NCI-H1417 treated with DMSO at 0.1 percent for 48 hours (cell line): ENCODE measurements at regions not wholly inside any gene's neighbourhood (a gene's known extent, or its start where the extent isn't known, plus 50 kb on each side); places are given as distances from the start of the nearest gene placed in this dataset.

Experiments used
- DNase-seq: peaks from one replicate; lab custom pipeline; 2025; lab: John Stamatoyannopoulos, UW

GRCh38 chr4:3704669-3705068 lies 61.5 kb upstream of the ADRA2C start:
- no peak for DNase-seq

- no peak for DNase-seq
These were observed 62.3 kb upstream of the ADRA2C start for GRCh38 chr4:3703677-3704521.

GRCh38 chr4:3703343-3703676 lies 62.9 kb upstream of the ADRA2C start:
- DNase-seq, result no peak

- no peak for DNase-seq
These were observed 63.5 kb upstream of the ADRA2C start for GRCh38 chr4:3702561-3703221.

GRCh38 chr4:3701736-3702560 lies 64.2 kb upstream of the ADRA2C start:
- DNase-seq, result peak; percentile 5

GRCh38 chr4:3701271-3701734 lies 64.9 kb upstream of the ADRA2C start:
- DNase-seq, result no peak

GRCh38 chr4:3700736-3701135 lies 65.4 kb upstream of the ADRA2C start:
- no peak for DNase-seq

- no peak for DNase-seq
These were observed 66.0 kb upstream of the ADRA2C start for GRCh38 chr4:3700223-3700622.

GRCh38 chr4:3699678-3700077 lies 66.5 kb upstream of the ADRA2C start:
- no peak for DNase-seq

GRCh38 chr4:3699261-3699660 lies 66.9 kb upstream of the ADRA2C start:
- DNase-seq, result no peak

- no peak for DNase-seq
These were observed 69.2 kb upstream of the ADRA2C start for GRCh38 chr4:3697033-3697432.

- no peak for DNase-seq
These were observed 75.5 kb upstream of the ADRA2C start for GRCh38 chr4:3690551-3691152.

- no peak for DNase-seq
These were observed 76.3 kb upstream of the ADRA2C start for GRCh38 chr4:3689576-3690550.

GRCh38 chr4:3689006-3689405 lies 77.2 kb upstream of the ADRA2C start:
- DNase-seq, result no peak

- DNase-seq, result no peak
These were observed 77.9 kb upstream of the ADRA2C start for GRCh38 chr4:3688018-3688998.

- DNase-seq, result no peak
These were observed 78.6 kb upstream of the ADRA2C start for GRCh38 chr4:3687538-3687937.

- DNase-seq, result no peak
These were observed 79.4 kb upstream of the ADRA2C start for GRCh38 chr4:3686753-3687152.

GRCh38 chr4:3685081-3685645 lies 81.0 kb upstream of the ADRA2C start:
- no peak for DNase-seq

GRCh38 chr4:3684546-3684945 lies 81.6 kb upstream of the ADRA2C start:
- no peak for DNase-seq
